Brain pericyte (primary cell): ENCODE measurements at regions not wholly inside any gene's neighbourhood (a gene's known extent, or its start where the extent isn't known, plus 50 kb on each side); places are given as distances from the start of the nearest gene placed in this dataset.
"Not testable (repeated sequence)": the region's sequence is repeated elsewhere in the genome, so short reads cannot be mapped to it uniquely, and the experiment has no call there.

Experiments used
- DNase-seq: peaks from one replicate; pipeline ENCODE4 v3.0.0-alpha.2; 2012; ENCODE audit warnings: low read depth, low spot score

DNA sequence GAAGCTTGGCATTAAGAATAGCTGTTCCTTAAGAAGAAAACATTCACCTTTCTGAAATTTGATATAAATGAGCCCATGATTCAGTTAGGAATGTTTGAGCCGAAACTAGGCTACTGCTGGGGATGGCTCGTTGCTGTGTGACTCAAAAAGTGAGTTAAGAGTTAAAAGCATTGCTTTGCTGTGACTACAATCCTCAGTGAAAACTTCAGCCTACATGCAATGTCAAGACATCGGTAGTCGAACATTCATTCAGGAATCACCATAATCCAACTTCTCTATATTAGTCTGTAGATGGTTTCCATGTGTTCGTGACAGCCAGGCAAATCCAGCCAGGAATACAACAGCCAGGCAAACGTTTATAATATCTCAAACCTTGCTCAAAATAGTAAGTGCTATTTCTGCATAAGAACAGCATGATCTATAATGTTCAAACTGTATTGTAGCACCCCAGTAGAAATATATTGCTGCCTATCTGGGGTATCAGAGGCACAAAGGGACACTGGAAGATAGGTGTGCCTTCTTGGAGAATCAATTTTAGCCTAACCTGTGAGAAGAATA, 1225.1 kb downstream of the CDH8 start:
- no peak for DNase-seq

DNA sequence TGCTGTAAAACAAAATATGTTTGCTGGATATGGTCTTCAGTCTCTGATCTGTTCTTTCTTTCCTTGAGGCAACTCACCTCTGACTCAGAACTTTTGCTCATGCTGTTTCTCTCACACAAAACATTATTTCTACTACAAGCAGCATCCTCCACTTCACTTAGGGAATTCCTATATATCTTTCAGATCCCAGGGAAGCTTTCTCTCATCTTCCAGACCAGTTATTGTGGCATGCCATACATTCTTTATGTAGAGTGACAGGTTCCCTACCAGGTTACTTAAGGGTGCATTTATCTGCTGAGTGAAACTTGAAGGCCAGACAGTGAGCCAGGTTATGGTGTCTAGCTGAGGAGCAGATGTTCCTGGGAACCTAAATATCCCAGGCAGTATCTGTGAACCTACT, 1226.0 kb downstream of the CDH8 start:
- no peak for DNase-seq

DNA sequence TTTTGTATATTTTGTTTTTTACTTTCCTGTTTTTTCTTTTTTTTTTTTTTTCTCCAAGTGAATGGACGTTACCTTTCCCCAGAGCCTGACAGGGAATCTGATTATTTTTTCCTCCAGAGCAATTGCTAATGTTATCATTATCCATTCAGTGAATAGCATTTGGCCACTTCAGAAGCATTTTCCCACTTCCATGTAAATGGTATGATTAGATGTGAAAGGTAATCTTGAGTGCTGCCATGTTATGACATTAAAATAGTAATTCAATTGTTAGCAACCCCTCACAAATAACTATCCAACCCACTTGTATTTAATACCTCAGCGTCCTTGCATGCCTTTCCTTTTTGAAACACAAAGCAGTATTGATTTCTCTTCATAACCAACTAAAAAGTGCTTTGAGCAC, 1243.8 kb downstream of the CDH8 start:
- no peak for DNase-seq

DNA sequence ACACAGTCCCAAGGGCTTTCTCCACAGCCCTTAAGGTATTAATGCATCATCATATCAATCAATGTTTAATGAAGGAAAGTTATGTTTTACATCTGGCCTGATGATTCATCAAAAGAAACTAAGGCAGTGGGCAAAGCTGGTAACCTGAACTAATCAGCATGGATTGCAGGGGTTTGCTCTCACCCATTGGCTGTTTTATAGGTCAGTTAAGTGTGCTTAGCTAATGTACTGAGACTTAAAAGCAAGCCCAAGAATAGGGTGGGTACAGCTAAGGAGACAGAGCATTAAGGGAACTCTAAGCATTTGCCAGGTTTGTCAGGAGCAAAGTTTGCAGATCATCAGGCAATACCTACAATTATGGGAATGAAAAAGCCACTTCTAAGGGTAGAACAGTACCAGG, 1247.6 kb downstream of the CDH8 start:
- no peak for DNase-seq

DNA sequence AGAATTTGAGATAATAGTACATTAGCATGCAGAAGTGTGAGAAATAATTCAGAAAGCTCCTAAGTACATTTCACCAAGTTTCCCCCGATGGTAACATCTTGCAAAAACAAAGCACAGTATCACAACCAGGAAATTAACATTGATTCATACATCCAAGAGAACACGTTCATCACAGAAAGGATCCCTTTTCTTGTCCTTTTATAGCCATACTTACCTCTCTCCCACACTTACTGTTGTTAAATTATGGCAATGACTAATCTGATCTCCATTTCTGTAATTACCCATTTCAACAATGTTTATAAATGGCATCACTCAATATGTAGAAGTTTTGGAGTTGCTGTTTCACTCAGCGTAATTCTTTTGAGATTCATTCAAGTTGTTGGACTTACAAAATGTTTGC, 1260.0 kb downstream of the CDH8 start:
- no peak for DNase-seq

DNA sequence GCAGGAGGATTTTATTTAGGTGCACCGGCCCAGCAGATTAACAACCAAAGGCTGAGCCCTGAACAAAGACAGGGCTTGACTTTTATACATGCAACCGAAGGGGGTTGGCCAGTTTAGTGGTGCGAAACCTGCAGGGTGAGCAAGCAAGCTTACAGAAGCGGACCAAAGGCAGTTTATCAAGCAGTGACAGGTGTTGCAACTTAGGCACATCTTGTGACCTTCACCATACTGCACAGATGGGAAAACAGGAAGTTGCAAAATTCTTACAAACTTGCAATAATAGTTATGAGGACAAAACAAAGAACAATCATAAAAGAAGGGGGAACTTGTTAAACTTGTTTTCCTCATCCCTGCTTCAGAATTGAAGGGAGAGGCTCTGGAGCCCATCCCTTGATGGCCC, 1265.1 kb downstream of the CDH8 start:
- no peak for DNase-seq

DNA sequence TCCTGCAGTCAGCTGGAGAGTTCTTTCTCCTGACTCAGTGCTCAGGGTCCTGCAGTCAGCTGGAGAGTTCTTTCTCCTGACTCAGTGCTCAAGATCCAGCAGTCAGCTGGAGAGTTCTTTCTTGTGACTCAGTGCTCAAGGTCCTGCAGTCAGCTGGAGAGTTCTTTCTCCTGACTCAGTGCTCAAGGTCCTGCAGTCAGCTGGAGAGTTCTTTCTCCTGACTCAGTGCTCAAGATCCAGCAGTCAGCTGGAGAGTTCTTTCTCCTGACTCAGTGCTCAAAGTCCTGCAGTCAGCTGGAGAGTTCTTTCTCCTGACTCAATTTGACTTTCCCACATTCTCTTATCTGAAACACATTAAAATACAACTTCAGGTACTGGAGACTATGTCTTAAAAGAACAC, 1265.9 kb downstream of the CDH8 start:
- DNase-seq = not testable (repeated sequence)

DNA sequence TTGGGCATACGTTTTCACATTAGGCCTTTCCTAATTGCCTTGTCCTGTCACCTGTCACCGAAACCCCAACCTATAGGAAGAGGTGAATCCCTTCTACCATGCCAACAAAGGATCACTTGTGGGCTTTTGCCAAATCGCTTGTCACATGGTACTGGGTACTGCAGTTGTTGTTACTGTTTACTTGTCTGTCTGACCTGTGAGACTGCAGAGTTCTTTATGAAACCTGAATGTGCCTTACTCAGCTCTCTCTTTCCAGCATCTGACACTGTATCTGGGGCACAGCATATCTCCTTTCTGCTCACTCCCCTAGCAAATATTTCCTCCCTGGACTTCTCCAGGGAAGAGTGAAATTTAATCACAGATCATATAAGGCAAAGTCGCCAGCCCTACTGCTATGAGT, 1272.4 kb downstream of the CDH8 start:
- DNase-seq = no peak

DNA sequence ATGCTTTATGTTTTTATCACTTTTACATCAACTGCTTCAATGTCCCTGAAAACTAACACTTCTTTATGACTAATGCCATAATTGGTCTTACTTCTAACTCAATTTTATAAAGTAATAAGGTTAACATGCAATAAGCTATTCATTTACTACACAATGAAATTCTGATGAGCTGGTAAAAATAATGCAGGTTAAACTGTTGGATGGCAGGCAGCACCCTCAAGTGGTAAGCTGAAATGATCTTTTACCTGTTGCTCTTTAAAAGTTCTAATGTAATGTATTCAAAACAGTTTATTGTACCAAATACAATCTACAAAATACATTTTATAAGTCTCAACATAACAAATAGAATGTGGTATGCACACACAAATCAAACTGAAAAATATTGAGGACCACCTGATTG, 1280.3 kb downstream of the CDH8 start:
- DNase-seq = no peak

DNA sequence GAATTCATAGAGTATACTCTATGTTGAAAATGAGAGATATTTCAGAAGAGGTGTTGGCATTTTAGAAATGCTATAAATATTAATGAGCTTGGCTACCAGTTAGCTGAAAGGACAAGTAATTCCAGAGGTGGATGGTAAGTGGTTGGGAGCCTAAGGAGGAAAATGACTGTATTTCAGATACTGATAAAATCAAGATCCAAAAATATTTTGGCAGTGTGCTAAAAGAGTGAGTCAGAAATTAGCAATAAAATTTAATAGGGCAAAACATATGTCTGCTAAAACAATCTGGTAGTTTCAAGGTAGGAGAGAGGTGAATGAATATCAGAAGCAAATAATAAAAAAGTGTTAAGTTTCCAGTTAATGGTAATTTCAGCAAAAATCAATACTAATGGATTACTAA, 1287.9 kb downstream of the CDH8 start:
- DNase-seq = no peak

DNA sequence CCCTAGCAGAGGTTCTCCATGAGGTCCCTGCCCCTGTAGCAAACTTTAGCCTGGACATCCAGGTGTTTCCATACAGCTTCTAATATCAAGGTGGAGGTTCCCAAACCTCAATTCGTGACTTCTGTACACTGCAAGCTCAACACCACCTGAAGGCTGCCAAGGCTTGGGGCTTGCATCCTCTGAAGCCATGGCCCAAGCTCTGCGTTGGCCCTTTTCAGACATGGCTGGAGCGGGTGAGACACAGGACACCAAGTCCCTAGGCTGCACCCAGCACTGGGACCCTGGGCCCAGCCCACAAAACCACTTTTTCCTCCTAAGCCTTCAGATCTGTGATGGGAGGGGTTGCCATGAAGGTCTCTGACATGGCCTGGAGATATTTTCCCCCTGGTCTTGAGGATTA, 1292.0 kb downstream of the CDH8 start:
- DNase-seq = no peak

DNA sequence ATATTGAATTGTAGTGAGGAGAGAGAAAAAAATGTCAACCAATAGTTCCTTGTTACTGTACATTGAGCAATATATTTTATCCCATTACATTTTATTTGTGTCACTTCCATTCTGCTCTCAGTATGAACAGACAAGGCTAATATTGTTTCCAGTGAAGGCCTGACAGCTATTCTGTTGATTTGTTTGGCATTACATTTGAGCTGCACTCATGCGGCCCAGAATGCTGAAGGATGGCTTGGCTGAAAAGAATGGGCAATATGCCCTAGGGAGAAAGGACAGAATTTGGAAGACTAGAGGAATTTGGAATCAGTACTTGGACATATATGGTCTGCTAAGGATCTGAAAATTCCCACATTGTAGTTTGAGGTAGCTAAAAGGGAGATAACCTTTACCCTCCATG, 1294.4 kb downstream of the CDH8 start:
- DNase-seq = no peak

DNA sequence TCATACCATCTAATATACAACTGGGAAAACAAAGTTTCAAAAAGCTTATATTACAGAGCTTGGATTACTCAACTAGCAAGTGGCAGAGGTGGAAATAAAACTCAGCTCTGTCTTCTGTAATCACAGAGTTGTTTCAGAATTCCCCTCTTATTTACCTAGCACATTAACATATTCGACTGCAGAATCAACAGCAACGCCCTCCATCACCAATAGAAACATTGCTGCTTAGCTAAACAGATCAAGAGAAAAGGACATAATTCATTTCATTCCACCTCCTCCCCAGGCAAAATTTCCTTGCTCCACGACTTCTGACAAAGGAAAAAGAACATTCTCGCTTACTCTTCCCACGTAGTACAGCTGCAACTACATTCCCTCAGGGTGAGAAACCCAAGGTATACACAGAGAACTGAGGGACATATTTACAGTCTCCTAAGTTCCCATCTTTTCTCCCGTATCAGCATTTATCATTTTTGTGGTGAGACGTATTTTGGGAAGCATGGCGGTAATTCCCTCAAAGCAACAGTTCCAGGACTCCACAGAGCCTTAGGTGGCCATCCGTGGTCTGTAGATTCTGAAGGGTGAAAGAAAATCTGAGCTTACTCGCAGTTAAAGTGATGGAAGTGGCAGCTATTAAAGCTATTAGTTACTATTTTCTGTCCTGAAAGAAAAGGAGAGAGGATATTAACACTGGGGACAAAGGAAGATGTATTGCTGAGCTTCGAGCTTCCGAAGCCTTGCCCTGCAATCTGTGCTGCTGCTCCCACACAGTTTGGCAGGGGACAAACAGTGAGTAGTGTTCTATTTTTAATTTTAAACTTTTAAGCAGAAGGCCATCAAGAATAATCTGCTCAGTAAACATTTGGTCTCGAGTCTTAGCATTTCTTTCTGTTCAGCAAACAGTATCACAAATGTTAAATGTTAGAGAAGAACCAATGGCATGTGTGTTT, 1296.2 kb downstream of the CDH8 start:
- DNase-seq = no peak

DNA sequence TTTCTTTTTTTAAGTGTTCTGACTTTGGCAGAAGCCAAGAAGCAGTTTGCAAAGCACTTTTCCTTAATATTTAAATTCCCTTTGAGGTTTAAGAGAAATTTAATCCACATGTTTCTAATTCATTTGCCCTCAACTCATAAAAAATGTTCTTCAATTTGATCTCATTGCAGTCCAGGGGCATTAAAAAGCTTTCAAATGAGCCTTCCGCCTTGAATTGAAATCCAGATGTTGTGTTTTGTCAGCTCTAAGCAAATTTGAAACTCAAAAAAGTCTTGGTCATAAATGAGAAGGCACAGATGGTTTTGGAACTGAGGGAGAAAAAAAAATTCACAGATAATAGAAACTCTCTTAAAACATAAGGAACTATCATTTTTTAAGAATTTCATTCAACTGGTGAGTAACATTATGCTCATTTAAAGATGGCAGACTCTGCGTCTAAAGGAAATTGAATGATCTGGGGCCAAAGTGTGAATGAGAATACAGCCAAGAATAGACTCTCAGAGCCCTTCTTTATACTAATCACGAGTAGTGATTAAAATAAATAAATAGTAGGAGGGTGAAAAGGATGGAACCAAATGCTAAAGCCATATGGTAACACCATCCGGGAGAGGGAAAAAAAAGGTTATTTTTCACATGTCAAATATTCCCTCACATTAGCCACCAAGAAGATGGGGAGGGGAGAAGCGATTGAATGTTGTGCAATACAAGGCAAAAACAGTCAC, 1304.7 kb downstream of the CDH8 start:
- DNase-seq = no peak

DNA sequence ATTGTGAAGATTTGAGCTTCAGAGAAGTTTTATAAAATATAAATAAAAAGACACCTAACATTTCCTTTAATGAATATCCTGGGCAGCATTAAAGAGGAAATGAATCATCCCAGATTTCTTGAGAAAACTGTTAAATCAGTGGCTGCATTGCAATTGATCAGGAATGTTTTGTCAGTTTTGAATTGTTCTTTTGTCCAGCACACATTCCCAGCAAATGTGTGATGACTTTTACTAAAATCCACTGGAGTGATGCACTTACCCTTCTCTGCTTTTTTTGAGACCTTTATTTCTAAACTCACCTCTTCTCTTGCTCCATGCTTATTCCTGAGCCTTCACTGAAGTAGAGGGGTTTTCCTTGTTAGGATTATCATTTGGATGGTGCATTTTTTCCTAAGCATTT, 1307.2 kb downstream of the CDH8 start:
- DNase-seq = no peak

DNA sequence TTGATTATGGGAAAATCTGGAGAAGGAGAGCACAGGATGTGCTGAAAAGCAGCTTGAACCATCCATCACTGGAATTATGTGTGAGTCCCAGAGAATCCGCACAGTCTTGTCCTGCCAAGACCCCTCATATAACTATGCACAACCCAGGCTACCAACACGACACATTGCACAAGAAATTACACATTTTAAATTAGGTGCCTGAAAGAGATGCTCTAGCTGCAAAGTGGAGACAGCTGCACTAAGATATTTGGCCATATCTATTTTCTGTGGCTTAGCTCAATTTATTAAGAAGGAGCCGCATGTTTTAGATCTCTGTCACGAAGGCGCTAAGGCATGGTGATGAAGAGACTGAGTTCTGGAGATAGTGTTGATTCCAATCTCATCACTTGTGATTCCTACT, 1308.4 kb downstream of the CDH8 start:
- DNase-seq = no peak

DNA sequence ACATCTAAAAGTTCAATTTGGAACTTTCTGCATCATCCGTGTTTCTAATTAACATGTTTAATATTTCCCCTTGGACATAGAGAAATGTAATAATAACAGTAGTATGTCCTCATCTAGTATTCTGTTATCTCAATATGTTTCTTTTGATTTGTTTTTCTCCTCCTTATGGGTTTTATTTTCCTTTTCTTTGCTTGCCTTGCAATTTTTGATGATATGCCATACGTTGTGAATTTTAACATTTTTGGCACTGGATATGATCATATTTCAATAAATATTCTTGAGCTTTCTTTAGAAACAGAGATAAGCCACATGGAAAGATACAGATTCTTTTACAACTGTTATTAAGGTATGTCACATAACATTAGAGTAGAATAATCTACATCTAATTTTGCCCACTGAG, 1316.2 kb downstream of the CDH8 start:
- DNase-seq = no peak

DNA sequence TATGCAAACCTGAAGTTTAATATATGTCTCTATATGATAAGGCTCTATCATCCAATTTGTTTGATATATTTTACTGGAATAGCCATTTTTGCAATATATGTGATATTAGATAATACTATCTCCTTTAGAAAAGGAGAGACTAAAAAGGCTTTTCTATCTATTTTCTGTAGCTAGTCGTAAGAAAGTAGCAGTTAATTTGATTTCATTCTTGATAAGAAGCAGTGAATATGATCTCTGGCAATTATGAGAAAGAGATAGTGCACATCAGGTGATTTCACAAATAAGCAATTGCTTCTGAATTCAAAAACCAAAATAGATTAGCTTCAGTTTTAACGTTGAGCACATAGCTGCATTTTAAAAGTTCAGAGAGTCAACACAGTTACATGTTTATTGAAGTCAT, 1318.4 kb downstream of the CDH8 start:
- no peak for DNase-seq

DNA sequence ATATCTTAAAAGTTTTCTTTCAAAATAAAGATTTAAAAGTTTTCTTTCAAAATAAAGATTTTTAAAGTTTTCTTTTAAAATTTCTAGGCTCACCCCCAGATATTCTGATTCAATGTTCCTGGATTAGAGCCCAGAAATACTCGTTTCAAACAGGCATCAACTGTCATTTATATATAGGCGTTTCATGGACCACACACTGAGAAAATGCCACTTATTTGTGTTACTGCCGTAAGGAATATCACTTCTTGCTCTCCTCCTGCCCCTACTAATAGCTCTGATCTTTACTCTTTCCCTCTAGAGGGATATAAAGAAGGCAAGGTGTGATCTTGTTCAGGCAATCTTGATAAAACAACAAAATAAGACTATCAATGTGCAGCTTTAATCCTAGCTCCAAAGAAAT, 1324.1 kb downstream of the CDH8 start:
- DNase-seq = no peak

DNA sequence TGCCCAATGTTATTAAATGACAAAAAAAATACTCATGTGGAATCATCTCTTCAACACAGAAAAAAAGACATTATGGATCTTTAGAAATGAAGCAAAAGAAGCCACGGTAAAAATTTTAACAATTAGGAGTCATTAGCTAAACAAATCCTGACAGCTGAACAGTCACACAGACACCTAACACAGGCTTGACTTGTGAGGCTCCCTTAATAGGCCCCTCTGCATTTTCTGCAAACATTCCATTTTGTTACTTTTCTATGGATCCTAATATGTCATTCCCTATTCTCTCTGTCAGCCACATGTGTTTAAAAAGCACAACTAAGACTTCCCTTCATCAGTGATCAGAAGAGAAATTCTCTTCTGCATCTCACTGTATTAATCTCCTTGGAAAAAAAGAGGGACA, 1331.5 kb downstream of the CDH8 start:
- DNase-seq = no peak

DNA sequence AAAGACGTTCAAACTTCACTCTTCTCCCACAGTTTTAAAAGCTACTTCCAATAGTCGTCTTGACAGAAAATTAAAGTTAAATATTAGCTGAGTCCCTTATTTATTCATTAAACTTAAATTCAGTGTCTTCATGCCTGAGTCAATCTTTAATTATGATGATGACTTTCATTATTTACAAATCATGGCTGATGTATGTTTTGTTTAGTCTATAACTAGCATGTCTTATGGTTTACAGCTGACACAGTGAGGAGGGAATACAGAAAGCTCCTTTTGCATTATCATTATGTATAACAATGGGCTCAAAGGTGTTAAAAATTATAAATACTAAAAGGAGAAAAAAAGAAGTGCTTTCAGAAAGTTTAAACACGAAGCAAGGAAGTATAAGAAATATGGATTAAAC, 1333.1 kb downstream of the CDH8 start:
- no peak for DNase-seq

DNA sequence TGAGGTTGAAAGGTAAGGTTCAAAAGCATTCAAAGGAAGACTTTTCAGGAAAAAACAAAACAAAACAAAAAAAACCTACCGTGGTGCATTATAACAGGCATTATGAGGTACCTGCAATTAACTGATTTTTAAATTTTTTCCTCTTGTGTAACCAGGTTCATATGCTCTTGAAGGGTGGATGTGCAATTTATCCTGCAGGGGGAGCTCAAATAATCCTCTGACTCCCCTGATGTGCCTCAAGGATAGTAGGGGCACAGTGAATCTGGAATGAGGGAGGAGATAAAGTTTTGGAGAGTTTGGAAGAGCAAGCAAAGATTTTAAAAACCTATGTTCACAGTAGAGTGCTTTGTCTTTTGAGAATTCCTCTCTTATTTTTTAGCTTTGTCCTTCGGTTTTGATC, 1349.4 kb downstream of the CDH8 start:
- DNase-seq = no peak

DNA sequence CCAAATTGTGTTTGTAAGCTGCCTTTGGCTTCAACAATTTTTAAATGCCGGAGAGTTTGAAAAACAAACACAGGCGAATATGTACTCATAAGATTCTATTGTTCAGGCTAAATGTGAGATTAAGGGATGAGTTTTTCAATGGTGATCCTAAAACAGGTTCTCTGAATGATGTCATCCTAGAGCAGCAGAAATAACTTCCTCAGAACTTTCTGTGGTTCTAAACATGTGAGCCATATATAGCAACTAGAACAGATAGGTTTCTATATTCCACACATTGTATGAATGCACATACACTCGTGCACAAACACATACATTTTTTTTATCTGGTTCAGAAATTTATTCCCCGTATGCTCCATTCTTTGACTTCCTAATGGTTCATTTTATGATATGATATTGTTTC, 1352.2 kb downstream of the CDH8 start:
- DNase-seq = no peak
